Ovary (tissue), 3 donors: ENCODE measurements at regions not wholly inside any gene's neighbourhood (a gene's known extent, or its start where the extent isn't known, plus 50 kb on each side); places are given as distances from the start of the nearest gene placed in this dataset.

Source experiments
- CTCF ChIP-seq, 3 donors: fragments of 450-650 bp in 2 of 3; fragments of 200-600 bp in 1 of 3; IDR thresholded peaks; one replicate each; pipeline versions ENCODE4 v1.5.1 to v1.8.0; 2016 to 2022; ENCODE audit warnings: antibody characterized with exemption in 3 of 3, mild to moderate bottlenecking in 1 of 3
- EP300 ChIP-seq: sonication (generic); formaldehyde crosslinking; IDR thresholded peaks from one replicate; pipeline ENCODE4 v1.6.1; 2017; ENCODE audit warnings: antibody characterized with exemption
- POLR2A ChIP-seq: fragments of 450-650 bp; IDR thresholded peaks from one replicate; pipeline ENCODE4 v1.6.1; 2017; ENCODE audit warnings: antibody characterized with exemption, mild to moderate bottlenecking, moderate library complexity
- donor health status: DM: no; HTN: no; CAD: no.

- TF ChIP-seq CTCF (IDR thresholded peaks at IDR 0.05), result no peak
- no peak for TF ChIP-seq EP300
- no peak for TF ChIP-seq POLR2A
Measured at GRCh38 chr17:79224903-79225302, 150.3 kb downstream of the ENGASE start.
